ENCODE measurements at regions not wholly inside any gene's neighbourhood (a gene's known extent, or its start where the extent isn't known, plus 50 kb on each side); places are given as distances from the start of the nearest gene placed in this dataset.
"Not testable (repeated sequence)": the region's sequence is repeated elsewhere in the genome, so short reads cannot be mapped to it uniquely, and the experiment has no call there.

DNA sequence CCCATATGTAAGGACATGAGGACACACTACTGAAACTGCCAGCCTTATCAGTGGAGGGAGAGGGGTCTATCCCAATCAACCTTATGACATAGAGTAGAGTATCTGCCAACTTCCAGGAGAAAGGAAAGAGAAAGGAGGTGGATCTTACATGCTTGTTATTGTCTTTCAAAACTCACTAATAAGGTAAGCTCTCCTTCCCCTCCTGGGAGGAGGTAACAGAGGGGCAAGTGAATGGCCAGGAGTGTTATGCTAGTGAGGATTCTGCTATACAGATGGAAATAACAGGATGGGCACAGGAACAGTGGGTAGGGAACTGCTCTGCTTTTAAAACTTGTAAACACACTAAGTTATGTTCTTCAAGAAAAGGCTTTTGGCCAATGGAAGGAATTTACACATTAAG lies 1020.1 kb downstream of the TDRD15 start:
- Histone ChIP-seq H3K36me3 (ENCODE audit: control insufficient read depth, insufficient read depth, low read length) (no peaks in the 10 kb centered on the region), H3K27me3 (ENCODE audit: control insufficient read depth, insufficient read depth, low read length) (no peaks in the 10 kb centered on the region), H3K4me3 (ENCODE audit: low read depth, low read length) (no peak overlapping the region)
- TF ChIP-seq, protein P1, sequence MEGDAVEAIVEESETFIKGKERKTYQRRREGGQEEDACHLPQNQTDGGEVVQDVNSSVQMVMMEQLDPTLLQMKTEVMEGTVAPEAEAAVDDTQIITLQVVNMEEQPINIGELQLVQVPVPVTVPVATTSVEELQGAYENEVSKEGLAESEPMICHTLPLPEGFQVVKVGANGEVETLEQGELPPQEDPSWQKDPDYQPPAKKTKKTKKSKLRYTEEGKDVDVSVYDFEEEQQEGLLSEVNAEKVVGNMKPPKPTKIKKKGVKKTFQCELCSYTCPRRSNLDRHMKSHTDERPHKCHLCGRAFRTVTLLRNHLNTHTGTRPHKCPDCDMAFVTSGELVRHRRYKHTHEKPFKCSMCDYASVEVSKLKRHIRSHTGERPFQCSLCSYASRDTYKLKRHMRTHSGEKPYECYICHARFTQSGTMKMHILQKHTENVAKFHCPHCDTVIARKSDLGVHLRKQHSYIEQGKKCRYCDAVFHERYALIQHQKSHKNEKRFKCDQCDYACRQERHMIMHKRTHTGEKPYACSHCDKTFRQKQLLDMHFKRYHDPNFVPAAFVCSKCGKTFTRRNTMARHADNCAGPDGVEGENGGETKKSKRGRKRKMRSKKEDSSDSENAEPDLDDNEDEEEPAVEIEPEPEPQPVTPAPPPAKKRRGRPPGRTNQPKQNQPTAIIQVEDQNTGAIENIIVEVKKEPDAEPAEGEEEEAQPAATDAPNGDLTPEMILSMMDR (IDR thresholded peaks at IDR 0.05; ENCODE audit: insufficient read depth, low read depth, low read length): no peak
- ChIA-PET POLR2A (no interaction called here), CTCF (no interaction called here)
- DNase-seq (ENCODE audit: low read depth): no peak

- no peaks in the 10 kb centered on the region for H3K36me3 ChIP-seq (ENCODE audit: control insufficient read depth, insufficient read depth, low read length)
- no peak for DNase-seq (ENCODE audit: low read depth)
- TF ChIP-seq, protein P1 (IDR thresholded peaks at IDR 0.05; ENCODE audit: insufficient read depth, low read depth, low read length): no peak
- H3K27me3 ChIP-seq (ENCODE audit: control insufficient read depth, insufficient read depth, low read length): no peaks in the 10 kb centered on the region
- H3K4me3 ChIP-seq (ENCODE audit: low read depth, low read length): no peak overlapping the region
- POLR2A ChIA-PET: no interaction called here
- CTCF ChIA-PET: interaction anchor here (1.4 kb wide), 1 partner anchor 33 kb away, joined by 4 read pairs; no protein-coding TSS in a partner anchor
Observed at GRCh38 chr2:22153931-22154613, 1030.3 kb downstream of the TDRD15 start.

GRCh38 chr2:22156661-22157060 lies 1032.9 kb downstream of the TDRD15 start:
- POLR2A ChIA-PET; H3K36me3 ChIP-seq (ENCODE audit: control insufficient read depth, insufficient read depth, low read length); DNase-seq (ENCODE audit: low read depth); H3K27me3 ChIP-seq (ENCODE audit: control insufficient read depth, insufficient read depth, low read length); H3K4me3 ChIP-seq (ENCODE audit: low read depth, low read length); CTCF ChIA-PET: not testable (repeated sequence)

- Histone ChIP-seq H3K4me3 (ENCODE audit: low read depth, low read length) (no peak overlapping the region), H3K27me3 (ENCODE audit: control insufficient read depth, insufficient read depth, low read length) (no peaks in the 10 kb centered on the region), H3K36me3 (ENCODE audit: control insufficient read depth, insufficient read depth, low read length) (no peaks in the 10 kb centered on the region)
- TF ChIP-seq, protein P1 (IDR thresholded peaks at IDR 0.05; ENCODE audit: insufficient read depth, low read depth, low read length): no peak
- ChIA-PET POLR2A (no interaction called here), CTCF (no interaction called here)
- no peak for DNase-seq (ENCODE audit: low read depth)
Observed at GRCh38 chr2:22167256-22167655, 1043.5 kb downstream of the TDRD15 start.

DNA sequence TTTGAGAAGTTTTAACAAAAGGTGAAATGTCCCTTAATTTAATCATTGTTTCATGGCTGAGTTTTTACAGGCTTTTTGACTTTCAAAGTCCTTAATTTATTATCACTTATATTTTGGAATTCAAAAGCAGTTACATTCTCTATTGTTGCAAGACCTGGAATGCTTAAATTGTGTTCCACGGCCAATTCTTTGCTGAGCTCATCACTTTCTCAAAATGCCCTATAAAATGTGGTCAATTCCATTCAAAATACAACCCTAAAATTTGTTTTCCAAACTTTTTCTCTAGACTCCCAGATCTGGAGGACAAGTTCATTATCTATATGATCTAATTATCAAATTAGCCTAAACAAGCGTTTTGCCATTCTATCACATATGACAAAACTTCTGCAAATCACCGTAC lies 1051.2 kb downstream of the TDRD15 start:
- H3K4me3 ChIP-seq (ENCODE audit: low read depth, low read length): no peak overlapping the region
- POLR2A ChIA-PET: no interaction called here
- TF ChIP-seq, protein P1 (IDR thresholded peaks at IDR 0.05; ENCODE audit: insufficient read depth, low read depth, low read length): no peak
- CTCF ChIA-PET: no interaction called here
- H3K27me3 ChIP-seq (ENCODE audit: control insufficient read depth, insufficient read depth, low read length): no peaks in the 10 kb centered on the region
- no peaks in the 10 kb centered on the region for H3K36me3 ChIP-seq (ENCODE audit: control insufficient read depth, insufficient read depth, low read length)
- no peak for DNase-seq (ENCODE audit: low read depth)

- no peaks in the 10 kb centered on the region for H3K36me3 ChIP-seq (ENCODE audit: control insufficient read depth, insufficient read depth, low read length)
- DNase-seq (ENCODE audit: low read depth): no peak
- POLR2A ChIA-PET: no interaction called here
- TF ChIP-seq, protein P1 (IDR thresholded peaks at IDR 0.05; ENCODE audit: insufficient read depth, low read depth, low read length): no peak
- CTCF ChIA-PET: no interaction called here
- no peaks in the 10 kb centered on the region for H3K27me3 ChIP-seq (ENCODE audit: control insufficient read depth, insufficient read depth, low read length)
- H3K4me3 ChIP-seq (ENCODE audit: low read depth, low read length): no peak overlapping the region
Observed at GRCh38 chr2:22185251-22185650, 1061.5 kb downstream of the TDRD15 start.

- POLR2A ChIA-PET; H3K36me3 ChIP-seq (ENCODE audit: control insufficient read depth, insufficient read depth, low read length); H3K4me3 ChIP-seq (ENCODE audit: low read depth, low read length); CTCF ChIA-PET; H3K27me3 ChIP-seq (ENCODE audit: control insufficient read depth, insufficient read depth, low read length); DNase-seq (ENCODE audit: low read depth): not testable (repeated sequence)
Observed at GRCh38 chr2:22186261-22186828, 1062.6 kb downstream of the TDRD15 start.

Data from BJ (cell line).